ENCODE measurements at regions not wholly inside any gene's neighbourhood (a gene's known extent, or its start where the extent isn't known, plus 50 kb on each side); places are given as distances from the start of the nearest gene placed in this dataset.
"Not testable (repeated sequence)": the region's sequence is repeated elsewhere in the genome, so short reads cannot be mapped to it uniquely, and the experiment has no call there.

GRCh38 chr12:23361971-23362370 lies 587.5 kb downstream of the SOX5 start:
- DNase-seq (ENCODE audit: low spot score): no peak
- no peak for ATAC-seq
- intact Hi-C loops (cut with DNase I): no loop called here

- DNase-seq (ENCODE audit: low spot score) (no peak), ATAC-seq (no peak)
- intact Hi-C loops (cut with DNase I): no loop called here
These were observed 580.9 kb downstream of the SOX5 start for GRCh38 chr12:23368590-23368989.

DNA sequence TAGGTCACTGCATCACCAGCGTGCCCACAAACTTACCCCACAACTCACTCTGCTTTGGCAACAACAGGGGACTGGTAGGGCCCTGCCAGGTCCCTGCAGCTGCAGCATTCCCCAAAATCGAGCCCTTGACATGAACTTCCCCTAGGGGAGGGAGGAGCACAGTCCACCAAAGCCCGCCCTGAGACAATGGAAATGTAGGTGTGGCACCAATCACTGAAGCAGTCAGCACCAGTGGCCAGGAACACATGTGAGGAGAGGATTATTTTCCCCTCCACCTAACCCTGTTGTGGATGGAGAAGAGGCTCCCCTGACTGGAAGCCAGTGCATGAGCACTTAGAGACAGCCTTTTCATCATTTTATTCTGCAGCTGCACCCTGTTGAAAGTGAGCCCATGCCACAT lies 573.8 kb downstream of the SOX5 start:
- DNase-seq (ENCODE audit: low spot score) (no peak), ATAC-seq (no peak)
- intact Hi-C loops (cut with DNase I): no loop called here

- DNase-seq (ENCODE audit: low spot score) (no peak), ATAC-seq (no peak)
- intact Hi-C loops (cut with DNase I): no loop called here
These were observed 573.2 kb downstream of the SOX5 start for GRCh38 chr12:23376238-23376637.

GRCh38 chr12:23380419-23381100 lies 568.9 kb downstream of the SOX5 start:
- DNase-seq (ENCODE audit: low spot score): no peak
- no peak for ATAC-seq
- intact Hi-C loops (cut with DNase I): no loop called here

GRCh38 chr12:23388898-23389297 lies 560.6 kb downstream of the SOX5 start:
- ATAC-seq: not testable (repeated sequence)
- intact Hi-C loops (cut with DNase I): loop anchor here (5.0 kb wide), 1 partner anchor 72 kb away; no protein-coding TSS in a partner anchor

DNA sequence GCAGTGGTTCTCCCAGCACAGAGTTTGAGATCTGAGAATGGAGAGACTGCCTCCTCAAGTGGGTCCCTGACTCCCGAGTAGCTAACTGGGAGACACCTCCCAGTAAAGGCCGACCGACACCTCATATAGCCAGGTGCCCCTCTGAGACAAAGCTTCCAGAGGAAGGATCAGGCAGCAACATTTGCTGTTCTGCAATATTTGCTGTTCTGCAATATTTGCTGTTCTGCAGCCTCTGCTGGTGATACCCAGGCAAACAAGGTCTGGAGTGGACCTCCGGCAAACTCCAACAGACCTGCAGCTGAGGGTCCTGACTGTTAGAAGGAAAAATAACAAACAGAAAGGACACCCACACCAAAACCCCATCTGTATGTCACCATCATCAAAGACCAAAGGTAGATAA lies 560.2 kb downstream of the SOX5 start:
- DNase-seq (ENCODE audit: low spot score); ATAC-seq: not testable (repeated sequence)
- intact Hi-C loops (cut with DNase I): loop anchor here (5.0 kb wide), 1 partner anchor 72 kb away; no protein-coding TSS in a partner anchor

More at GRCh38 chr12:23388898-23389297, 560.6 kb downstream of the SOX5 start:
- DNase-seq (ENCODE audit: low spot score): not testable (repeated sequence)

DNA sequence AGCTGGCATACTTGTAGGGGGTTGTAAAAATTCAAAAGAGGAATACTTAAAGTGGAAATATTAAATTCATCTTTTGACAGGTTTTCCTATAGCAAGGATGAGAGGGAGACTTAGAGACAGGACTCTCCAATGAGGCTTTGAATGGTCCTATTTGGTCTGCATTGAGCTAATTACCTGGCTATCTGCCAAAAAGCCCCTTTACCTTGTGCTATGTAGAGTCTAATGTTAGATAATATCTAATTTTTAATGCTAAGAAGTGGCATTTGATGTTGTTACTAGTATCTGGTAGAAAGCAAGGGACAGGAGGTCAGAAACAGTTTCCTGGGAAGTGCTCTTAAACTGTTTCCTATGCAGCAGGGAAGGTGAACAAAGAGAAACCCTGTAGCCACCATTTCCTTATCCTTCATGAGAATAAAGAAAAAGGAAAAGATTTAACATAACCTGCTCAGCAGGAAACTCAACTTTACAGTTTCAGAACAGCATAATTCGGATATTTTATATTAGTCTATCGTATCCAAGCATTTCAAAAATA lies 550.0 kb downstream of the SOX5 start:
- ATAC-seq (no peak), DNase-seq (ENCODE audit: low spot score) (no peak)
- intact Hi-C loops (cut with DNase I): no loop called here

DNA sequence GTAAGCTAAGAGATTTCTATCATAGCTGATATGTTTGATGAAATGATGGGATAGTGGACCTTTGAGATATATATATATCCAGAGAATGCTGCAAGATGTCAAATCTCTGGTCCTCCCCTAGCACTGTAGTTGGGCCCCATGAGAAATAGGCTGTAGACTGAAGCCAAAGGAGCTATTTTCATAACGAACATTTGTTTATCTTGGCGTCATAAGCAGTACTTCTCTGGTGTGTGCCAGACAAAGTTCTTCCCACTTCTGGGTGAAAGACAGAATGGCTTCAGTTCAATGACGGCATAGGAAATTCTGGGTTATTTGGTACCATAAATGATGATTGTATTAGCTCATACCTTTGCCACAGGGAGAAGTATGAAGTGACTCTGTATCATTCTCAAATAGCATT lies 534.3 kb downstream of the SOX5 start:
- intact Hi-C loops (cut with DNase I): no loop called here
- DNase-seq (ENCODE audit: low spot score) (no peak), ATAC-seq (no peak)

DNA sequence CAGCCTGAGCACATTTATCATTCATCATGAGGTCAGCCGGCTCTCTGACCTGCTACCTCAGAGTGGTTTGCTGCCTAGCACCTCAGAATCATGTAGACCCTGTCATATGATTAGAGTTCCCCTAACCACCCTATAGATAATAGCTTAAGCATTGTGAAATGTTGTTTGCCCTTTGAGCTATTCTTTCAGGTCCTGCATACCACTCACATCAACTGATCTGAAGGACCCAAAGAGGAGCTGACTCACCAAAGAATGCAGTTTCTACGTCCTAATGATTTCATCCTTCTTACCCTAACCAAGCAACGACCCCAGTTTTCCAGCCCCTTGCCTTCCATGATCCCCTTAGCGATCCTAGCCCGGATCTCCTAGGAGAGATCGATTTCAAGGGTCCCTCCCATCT lies 527.9 kb downstream of the SOX5 start:
- intact Hi-C loops (cut with DNase I): loop anchor here (5.0 kb wide), 1 partner anchor 1651 kb away; no protein-coding TSS in a partner anchor
- ATAC-seq: no peak

DNA sequence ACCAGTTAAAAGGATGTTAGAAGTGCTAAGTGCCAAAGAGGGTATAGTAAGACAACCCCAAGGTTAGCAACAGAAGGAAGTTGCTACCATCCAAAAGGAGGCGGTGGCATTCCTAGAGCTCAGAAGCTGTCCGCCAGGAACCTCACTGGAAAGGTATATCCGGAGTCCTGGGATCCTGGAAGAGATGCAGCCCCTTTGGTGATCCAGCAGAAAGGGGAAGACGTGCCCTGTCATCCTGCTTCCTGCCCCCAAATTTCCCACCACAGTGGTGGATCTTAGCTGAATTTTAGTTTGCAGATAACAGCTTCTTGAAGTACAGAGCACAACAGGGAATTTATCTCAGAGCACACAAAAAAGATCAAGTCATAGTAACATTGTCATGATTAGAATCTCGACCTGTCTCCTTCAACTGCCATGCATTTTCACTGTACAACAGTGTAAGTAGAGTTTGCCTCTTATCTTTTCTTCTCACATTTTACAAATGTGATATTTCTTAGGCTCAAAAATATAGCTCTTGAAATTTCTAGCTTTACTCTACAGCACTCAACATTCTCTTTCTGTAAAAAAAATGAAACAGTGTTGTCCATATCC lies 526.3 kb downstream of the SOX5 start:
- intact Hi-C loops (cut with DNase I): loop anchor here (5.0 kb wide), 1 partner anchor 1649 kb away; no protein-coding TSS in a partner anchor
- DNase-seq (ENCODE audit: low spot score) (no peak), ATAC-seq (no peak)

More for the DNA sequence above, 527.9 kb downstream of the SOX5 start:
- no peak for DNase-seq (ENCODE audit: low spot score)

DNA sequence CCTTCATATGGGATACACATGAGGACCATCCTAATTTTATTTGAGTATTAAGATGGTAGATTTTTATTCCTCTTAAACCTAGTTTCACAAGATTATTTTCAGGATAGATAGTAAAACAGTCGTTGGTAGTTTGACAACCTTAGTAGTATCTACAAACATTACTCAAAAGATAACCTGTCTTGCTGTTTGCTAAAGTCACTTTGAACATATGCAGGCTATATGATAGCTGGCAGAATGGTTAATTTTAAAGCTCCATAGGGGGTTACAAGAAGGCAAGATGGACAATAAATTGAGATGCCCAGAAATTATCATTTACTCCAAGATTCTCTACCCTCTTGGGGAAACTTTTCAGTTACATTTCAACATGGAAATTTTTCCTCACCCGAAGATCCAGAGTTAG lies 525.7 kb downstream of the SOX5 start:
- DNase-seq (ENCODE audit: low spot score) (no peak), ATAC-seq (no peak)
- intact Hi-C loops (cut with DNase I): loop anchor here (5.0 kb wide), 1 partner anchor 1649 kb away; no protein-coding TSS in a partner anchor

- no peak for ATAC-seq
- intact Hi-C loops (cut with DNase I): loop anchor here (5.0 kb wide), 1 partner anchor 1648 kb away; no protein-coding TSS in a partner anchor
- DNase-seq (ENCODE audit: low spot score): no peak
These were observed 524.8 kb downstream of the SOX5 start for GRCh38 chr12:23424685-23425084.

DNA sequence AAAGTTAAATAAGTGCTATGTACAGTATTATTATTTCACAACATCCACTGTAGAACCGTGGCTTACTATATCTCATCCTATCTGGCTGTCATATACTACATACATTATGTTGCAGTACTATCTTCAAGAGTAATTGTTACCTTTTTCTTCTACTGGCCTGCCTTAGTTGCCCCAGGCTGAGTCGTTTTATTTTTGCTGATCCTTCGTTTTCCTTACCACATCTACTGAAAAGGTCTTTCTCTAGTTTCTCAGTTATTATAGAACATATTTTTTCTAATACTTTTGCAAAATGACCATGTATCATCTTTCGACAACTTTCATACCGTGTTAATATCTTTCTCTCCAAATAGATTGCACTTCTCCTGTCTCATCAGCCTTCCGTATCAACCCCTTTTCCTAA lies 523.1 kb downstream of the SOX5 start:
- intact Hi-C loops (cut with DNase I): no loop called here
- ATAC-seq: no peak
- DNase-seq (ENCODE audit: low spot score): no peak

DNA sequence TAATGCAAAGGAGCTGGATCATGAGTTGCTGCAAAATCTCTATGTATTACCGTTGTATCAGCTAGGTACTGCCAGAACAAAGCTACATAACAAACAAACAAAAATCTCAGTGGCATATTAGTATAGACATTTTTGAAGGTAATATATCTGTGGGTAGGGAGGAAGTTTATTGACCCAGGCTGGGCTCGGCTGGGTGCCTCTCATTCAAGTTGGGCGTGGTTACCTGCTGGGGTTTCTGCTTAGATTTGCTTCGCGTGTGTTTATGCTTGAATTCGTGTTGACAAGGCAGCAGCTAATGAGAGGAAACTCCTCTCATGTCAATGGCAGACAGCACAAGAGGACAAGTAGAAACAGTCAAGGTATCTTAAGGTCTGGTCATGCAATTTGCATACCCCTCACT lies 520.7 kb downstream of the SOX5 start:
- ATAC-seq (no peak), DNase-seq (ENCODE audit: low spot score) (no peak)
- intact Hi-C loops (cut with DNase I): no loop called here

GRCh38 chr12:23431006-23431405 lies 518.5 kb downstream of the SOX5 start:
- DNase-seq (ENCODE audit: low spot score) (no peak), ATAC-seq (no peak)
- intact Hi-C loops (cut with DNase I): no loop called here

GRCh38 chr12:23433121-23433520 lies 516.3 kb downstream of the SOX5 start:
- intact Hi-C loops (cut with DNase I): no loop called here
- ATAC-seq: no peak
- DNase-seq (ENCODE audit: low spot score): no peak

GRCh38 chr12:23434154-23434553 lies 515.3 kb downstream of the SOX5 start:
- ATAC-seq: no peak
- intact Hi-C loops (cut with DNase I): no loop called here
- no peak for DNase-seq (ENCODE audit: low spot score)

- DNase-seq (ENCODE audit: low spot score) (no peak), ATAC-seq (no peak)
- intact Hi-C loops (cut with DNase I): no loop called here
These were observed 502.7 kb downstream of the SOX5 start for GRCh38 chr12:23446746-23447145.

DNA sequence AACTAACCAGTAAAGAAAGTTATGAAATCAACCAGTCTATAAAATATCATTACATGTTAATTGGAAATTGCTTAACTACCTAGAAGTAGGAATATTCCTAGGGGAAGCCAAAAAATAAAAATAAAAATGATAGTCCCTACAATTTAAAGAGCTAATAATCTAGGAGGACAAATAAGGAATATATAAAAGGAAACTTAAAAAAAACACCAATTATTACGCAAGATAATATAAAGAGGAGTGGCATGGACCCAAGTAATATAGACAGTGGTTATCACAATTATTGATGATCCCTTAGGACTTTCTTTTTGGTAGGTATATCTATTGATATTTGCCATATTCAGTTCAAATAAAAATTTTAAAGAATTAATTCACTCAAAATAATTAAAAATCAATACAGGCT lies 498.7 kb downstream of the SOX5 start:
- DNase-seq (ENCODE audit: low spot score): no peak
- intact Hi-C loops (cut with DNase I): no loop called here
- ATAC-seq: no peak

Measured in sciatic nerve (tissue), 2 donors.